ENCODE measurements at regions not wholly inside any gene's neighbourhood (a gene's known extent, or its start where the extent isn't known, plus 50 kb on each side); places are given as distances from the start of the nearest gene placed in this dataset.

- no peak for TF ChIP-seq EZH2 (conservative IDR thresholded peaks at IDR 0.05; ENCODE audit: low read depth, low read length)
- TF ChIP-seq FOXM1 (CRISPR knock-in tag; IDR thresholded peaks at IDR 0.05), result no peak
- TF ChIP-seq BRCA1 (CRISPR knock-in tag; IDR thresholded peaks at IDR 0.05), result no peak
- no peak for TF ChIP-seq NCOA2 (CRISPR knock-in tag; IDR thresholded peaks at IDR 0.05)
These were observed 150.1 kb upstream of the MPDZ start for GRCh38 chr9:13429301-13430190.
